ENCODE measurements at regions not wholly inside any gene's neighbourhood (a gene's known extent, or its start where the extent isn't known, plus 50 kb on each side); places are given as distances from the start of the nearest gene placed in this dataset.

DNA sequence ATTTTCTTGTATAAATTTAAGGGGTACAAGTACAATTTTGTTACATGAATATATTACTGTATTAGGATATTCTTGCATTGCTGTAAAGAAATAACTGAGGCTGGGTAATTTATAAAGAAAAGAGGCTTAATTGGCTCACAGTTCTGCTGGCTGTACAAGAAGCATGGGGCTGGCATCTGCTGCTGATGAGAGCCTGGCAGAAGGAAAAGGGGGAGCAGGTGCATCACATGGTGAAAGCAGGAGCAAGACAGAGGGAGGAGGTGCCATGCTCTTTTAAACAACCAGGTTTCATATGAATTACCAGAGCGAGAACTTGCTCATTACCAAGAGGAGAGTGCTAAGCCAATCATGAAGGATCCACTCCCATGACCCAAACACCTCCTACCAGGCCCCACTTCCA lies 399.5 kb upstream of the RAB6C start:
- TF ChIP-seq CREM (CRISPR knock-in tag; IDR thresholded peaks at IDR 0.05): no peak
- TF ChIP-seq, protein P1, sequence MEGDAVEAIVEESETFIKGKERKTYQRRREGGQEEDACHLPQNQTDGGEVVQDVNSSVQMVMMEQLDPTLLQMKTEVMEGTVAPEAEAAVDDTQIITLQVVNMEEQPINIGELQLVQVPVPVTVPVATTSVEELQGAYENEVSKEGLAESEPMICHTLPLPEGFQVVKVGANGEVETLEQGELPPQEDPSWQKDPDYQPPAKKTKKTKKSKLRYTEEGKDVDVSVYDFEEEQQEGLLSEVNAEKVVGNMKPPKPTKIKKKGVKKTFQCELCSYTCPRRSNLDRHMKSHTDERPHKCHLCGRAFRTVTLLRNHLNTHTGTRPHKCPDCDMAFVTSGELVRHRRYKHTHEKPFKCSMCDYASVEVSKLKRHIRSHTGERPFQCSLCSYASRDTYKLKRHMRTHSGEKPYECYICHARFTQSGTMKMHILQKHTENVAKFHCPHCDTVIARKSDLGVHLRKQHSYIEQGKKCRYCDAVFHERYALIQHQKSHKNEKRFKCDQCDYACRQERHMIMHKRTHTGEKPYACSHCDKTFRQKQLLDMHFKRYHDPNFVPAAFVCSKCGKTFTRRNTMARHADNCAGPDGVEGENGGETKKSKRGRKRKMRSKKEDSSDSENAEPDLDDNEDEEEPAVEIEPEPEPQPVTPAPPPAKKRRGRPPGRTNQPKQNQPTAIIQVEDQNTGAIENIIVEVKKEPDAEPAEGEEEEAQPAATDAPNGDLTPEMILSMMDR (IDR thresholded peaks at IDR 0.05): no peak
- TF ChIP-seq GTF2I (CRISPR knock-in tag; conservative IDR thresholded peaks at IDR 0.05): no peak
- no peak for TF ChIP-seq TP53 (CRISPR knock-in tag; IDR thresholded peaks at IDR 0.05)
- TF ChIP-seq, protein P2, sequence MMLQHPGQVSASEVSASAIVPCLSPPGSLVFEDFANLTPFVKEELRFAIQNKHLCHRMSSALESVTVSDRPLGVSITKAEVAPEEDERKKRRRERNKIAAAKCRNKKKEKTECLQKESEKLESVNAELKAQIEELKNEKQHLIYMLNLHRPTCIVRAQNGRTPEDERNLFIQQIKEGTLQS (CRISPR knock-in tag; conservative IDR thresholded peaks at IDR 0.05): no peak
- TF ChIP-seq, protein P3, sequence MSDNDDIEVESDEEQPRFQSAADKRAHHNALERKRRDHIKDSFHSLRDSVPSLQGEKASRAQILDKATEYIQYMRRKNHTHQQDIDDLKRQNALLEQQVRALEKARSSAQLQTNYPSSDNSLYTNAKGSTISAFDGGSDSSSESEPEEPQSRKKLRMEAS (CRISPR knock-in tag; IDR thresholded peaks at IDR 0.05): no peak
- TF ChIP-seq CREB1 (CRISPR knock-in tag; IDR thresholded peaks at IDR 0.05): no peak
- no peak for TF ChIP-seq JUN (CRISPR knock-in tag; IDR thresholded peaks at IDR 0.05)
- TF ChIP-seq SP1 (CRISPR knock-in tag; conservative IDR thresholded peaks at IDR 0.05): no peak
- no peak for TF ChIP-seq ATF1 (CRISPR knock-in tag; IDR thresholded peaks at IDR 0.05)
